GM23338 (cell line): ENCODE measurements at regions not wholly inside any gene's neighbourhood (a gene's known extent, or its start where the extent isn't known, plus 50 kb on each side); places are given as distances from the start of the nearest gene placed in this dataset.

Experiments
- ATAC-seq: fragments of 200-7000 bp; cut with Tn5 transposase; 3 replicates; pipeline ENCODE4 v1.9.1; 2020
- DNase-seq: peaks from one replicate; pipeline ENCODE4 v3.0.0-alpha.2; 2015; ENCODE audit warnings: low spot score
- H2AFZ ChIP-seq: fragments of 200-600 bp; sonication (generic); 2 replicates; pipeline ENCODE4 v1.8.0; 2016; ENCODE audit warnings: antibody characterized with exemption, mild to moderate bottlenecking, moderate library complexity
- H3F3A ChIP-seq: fragments of 200-600 bp; sonication (generic); replicated peaks from 2 replicates; pipeline ENCODE4 v1.8.0; 2017; ENCODE audit warnings: antibody characterized with exemption, mixed run types, low read depth
- H3K27ac ChIP-seq: fragments of 200-600 bp; sonication (generic); 2 replicates; pipeline ENCODE4 v1.6.1; 2016; ENCODE audit warnings: low read depth
- H3K27me3 ChIP-seq: fragments of 200-600 bp; sonication (generic); 2 replicates; pipeline ENCODE4 v1.8.0; 2016; ENCODE audit warnings: mild to moderate bottlenecking, mixed run types, moderate library complexity; ENCODE audit not compliant: insufficient read depth
- H3K36me3 ChIP-seq: fragments of 200-600 bp; sonication (generic); 2 replicates; pipeline ENCODE4 v1.8.0; 2016; ENCODE audit warnings: mild to moderate bottlenecking; ENCODE audit not compliant: insufficient read depth
- H3K4me1 ChIP-seq: fragments of 200-600 bp; sonication (generic); 2 replicates; pipeline ENCODE4 v1.8.0; 2016; ENCODE audit warnings: mild to moderate bottlenecking, moderate library complexity; ENCODE audit not compliant: insufficient read depth
- H3K4me2 ChIP-seq: fragments of 200-600 bp; sonication (generic); 2 replicates; pipeline ENCODE4 v1.7.1; 2017; ENCODE audit warnings: mixed run types
- H3K4me3 ChIP-seq: fragments of 200-600 bp; sonication (generic); 2 replicates; pipeline ENCODE4 v1.6.1; 2016; ENCODE audit warnings: mixed run types
- H3K79me2 ChIP-seq: fragments of 200-600 bp; sonication (generic); replicated peaks from 2 replicates; pipeline ENCODE4 v1.8.0; 2017; ENCODE audit warnings: mild to moderate bottlenecking; ENCODE audit not compliant: insufficient read depth
- H3K9me2 ChIP-seq: fragments of 200-600 bp; sonication (generic); 2 replicates; pipeline ENCODE4 v1.8.0; 2017; ENCODE audit not compliant: insufficient read depth
- H4K20me1 ChIP-seq: fragments of 200-600 bp; sonication (generic); replicated peaks from 2 replicates; pipeline ENCODE4 v1.8.0; 2017; ENCODE audit warnings: mild to moderate bottlenecking; ENCODE audit not compliant: insufficient read depth
- H3K27ac Mint-ChIP-seq: 2 replicates; pipeline ENCODE4 v1.8.0; 2020; ENCODE audit warnings: inconsistent platforms, mild to moderate bottlenecking, moderate library complexity, mixed read lengths
- H3K27me3 Mint-ChIP-seq: 3 replicates; pipeline ENCODE4 v1.8.0; 2022; ENCODE audit warnings: low read depth, mild to moderate bottlenecking, moderate library complexity, mixed read lengths, inconsistent platforms; ENCODE audit not compliant: insufficient read depth, poor library complexity
- H3K36me3 Mint-ChIP-seq: 3 replicates; pipeline ENCODE4 v1.8.0; 2021; ENCODE audit warnings: low read depth, mild to moderate bottlenecking, inconsistent platforms, moderate library complexity, mixed read lengths
- H3K4me1 Mint-ChIP-seq: 3 replicates; pipeline ENCODE4 v1.8.0; 2020; ENCODE audit warnings: mild to moderate bottlenecking, inconsistent platforms, mixed read lengths
- H3K4me3 Mint-ChIP-seq: 3 replicates; pipeline ENCODE4 v1.8.0; 2021; ENCODE audit warnings: moderate library complexity, mild to moderate bottlenecking, inconsistent platforms, mixed read lengths
- H3K9me3 Mint-ChIP-seq: 3 replicates; pipeline ENCODE4 v1.8.0; 2020; ENCODE audit warnings: moderate library complexity, mild to moderate bottlenecking, inconsistent platforms, mixed read lengths
- CTCF ChIP-seq, 2 experiments: fragments of 200-600 bp in 1 of 2; sonication (generic) in 1 of 2; conservative IDR thresholded peaks; 2 replicates each; pipeline versions ENCODE4 v1.5.1 to v1.6.1; 2016 to 2017; ENCODE audit warnings: antibody characterized with exemption in 2 of 2, low read depth in 2 of 2, mild to moderate bottlenecking in 2 of 2, moderate library complexity in 1 of 2
- ETS1 ChIP-seq: IDR thresholded peaks from 2 replicates; pipeline ENCODE4 v1.6.1; 2016; ENCODE audit warnings: antibody characterized with exemption
- EZH2phosphoT487 ChIP-seq: fragments of 200-600 bp; sonication (generic); IDR thresholded peaks from one replicate; pipeline ENCODE4 v1.8.1; 2018; ENCODE audit warnings: antibody characterized with exemption; ENCODE audit not compliant: unreplicated experiment
- JUNB ChIP-seq: IDR thresholded peaks from one replicate; pipeline ENCODE4 v1.6.1; 2016; ENCODE audit warnings: antibody characterized with exemption; ENCODE audit not compliant: unreplicated experiment
- POLR2AphosphoS5 ChIP-seq: IDR thresholded peaks from 2 replicates; pipeline ENCODE4 v1.6.1; 2016; ENCODE audit warnings: antibody characterized with exemption, low read depth
- REST ChIP-seq: IDR thresholded peaks from one replicate; pipeline ENCODE4 v1.6.1; 2018; ENCODE audit warnings: antibody characterized with exemption; ENCODE audit not compliant: unreplicated experiment
- STAT1 ChIP-seq: IDR thresholded peaks from one replicate; pipeline ENCODE4 v1.6.1; 2016; ENCODE audit warnings: antibody characterized with exemption; ENCODE audit not compliant: unreplicated experiment
- ZNF114 ChIP-seq: fragments of 250-450 bp; sonication (Bioruptor Pico); IDR thresholded peaks from 2 replicates; pipeline ENCODE4 v1.5.0; 2020; ENCODE audit warnings: mild to moderate bottlenecking, moderate library complexity
- ZNF331 ChIP-seq: fragments of 250-450 bp; sonication (Bioruptor Pico); IDR thresholded peaks from 2 replicates; pipeline ENCODE4 v1.5.0; 2020; ENCODE audit warnings: low read depth, mild to moderate bottlenecking, moderate library complexity
- ZNF462 ChIP-seq: fragments of 250-450 bp; sonication (Bioruptor Pico); IDR thresholded peaks from 2 replicates; pipeline ENCODE4 v1.5.0; 2020; ENCODE audit warnings: mild to moderate bottlenecking, moderate library complexity

GRCh38 chr5:123294544-123294943 lies 128.7 kb downstream of the CEP120 start:
- H3K27me3 Mint-ChIP-seq, result no peaks in the 10 kb centered on the region
- no peaks in the 10 kb centered on the region for H3K9me3 Mint-ChIP-seq
- Histone ChIP-seq H3K79me2 (no peaks in the 10 kb centered on the region), H3F3A (no peaks in the 10 kb centered on the region), H3K36me3 (no peaks in the 10 kb centered on the region), H3K27ac (no peak overlapping the region), H4K20me1 (no peaks in the 10 kb centered on the region), H3K9me2 (no peaks in the 10 kb centered on the region), H3K4me1 (peaks cover 8% of the 10 kb centered on the region; the same call in 1 of the 2 replicates), H3K4me3 (no peak overlapping the region), H3K4me2 (no peak overlapping the region), H2AFZ (no peak overlapping the region), H3K27me3 (no peaks in the 10 kb centered on the region)
- H3K4me1 Mint-ChIP-seq, result peaks cover 4% of the 10 kb centered on the region; the same call in 2 of the 3 replicates
- no peak overlapping the region for H3K27ac Mint-ChIP-seq
- H3K36me3 Mint-ChIP-seq, result no peaks in the 10 kb centered on the region
- no peak for TF ChIP-seq JUNB
- no peak for TF ChIP-seq ETS1
- no peak for TF ChIP-seq POLR2AphosphoS5
- TF ChIP-seq ZNF114 (CRISPR knock-in tag), result no peak
- no peak for TF ChIP-seq EZH2phosphoT487
- no peak for TF ChIP-seq REST
- DNase-seq (no peak), ATAC-seq (no peak)
- H3K4me3 Mint-ChIP-seq, result no peak overlapping the region

GRCh38 chr5:123289210-123289609 lies 134.0 kb downstream of the CEP120 start:
- H3K9me3 Mint-ChIP-seq, result no peaks in the 10 kb centered on the region
- no peaks in the 10 kb centered on the region for H3K36me3 ChIP-seq
- no peaks in the 10 kb centered on the region for H3K9me2 ChIP-seq
- H3K27ac ChIP-seq, result no peak overlapping the region
- no peaks in the 10 kb centered on the region for H4K20me1 ChIP-seq
- no peaks in the 10 kb centered on the region for H3K36me3 Mint-ChIP-seq
- H2AFZ ChIP-seq, result no peak overlapping the region
- H3K27me3 ChIP-seq, result peaks cover 28% of the 10 kb centered on the region
- DNase-seq (no peak), ATAC-seq (no peak)
- H3K27ac Mint-ChIP-seq, result no peak overlapping the region
- peaks cover 4% of the 10 kb centered on the region; the same call in 1 of the 3 replicates for H3K4me1 Mint-ChIP-seq
- peaks cover 11% of the 10 kb centered on the region for H3K4me1 ChIP-seq
- no peak overlapping the region for H3K4me3 ChIP-seq
- H3K27me3 Mint-ChIP-seq, result peaks cover 10% of the 10 kb centered on the region
- no peak overlapping the region for H3K4me2 ChIP-seq
- H3F3A ChIP-seq, result no peaks in the 10 kb centered on the region
- no peak overlapping the region for H3K4me3 Mint-ChIP-seq
- no peaks in the 10 kb centered on the region for H3K79me2 ChIP-seq
- TF ChIP-seq CTCF (conservative IDR thresholded peaks at IDR 0.05; ENCODE audit: low read depth in 2 of 2), result no peak
- no peak for TF ChIP-seq STAT1
- no peak for TF ChIP-seq ZNF331 (CRISPR knock-in tag)
- TF ChIP-seq ZNF462 (CRISPR knock-in tag), result no peak
